GM21526 (cell line): ENCODE measurements at regions not wholly inside any gene's neighbourhood (a gene's known extent, or its start where the extent isn't known, plus 50 kb on each side); places are given as distances from the start of the nearest gene placed in this dataset.

Source experiments
- ATAC-seq: cut with Tn5 transposase; IDR thresholded peaks from one replicate; pipeline ENCODE4 v1.9.1; 2021; ENCODE audit warnings: moderate library complexity; ENCODE audit not compliant: unreplicated experiment, low FRiP score

DNA sequence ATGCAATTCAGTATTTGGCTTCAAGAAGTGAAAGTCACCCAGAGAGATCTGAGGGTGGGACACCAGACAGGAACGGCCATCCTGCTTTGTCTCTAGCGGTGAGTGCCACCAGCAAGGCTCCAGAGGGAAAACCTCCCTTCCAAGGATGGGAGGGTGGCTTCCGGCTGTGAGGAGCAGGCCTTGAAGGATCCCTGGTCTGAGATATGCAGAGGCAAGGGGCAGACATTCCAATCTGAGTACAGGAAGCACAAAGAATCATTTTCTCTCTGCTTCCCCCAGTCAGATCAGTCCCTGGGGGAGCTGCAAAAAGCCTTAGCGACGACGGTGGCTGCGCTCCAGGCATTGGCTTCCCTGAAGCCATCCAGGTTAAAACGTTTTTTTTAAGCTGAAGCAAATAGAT, 167.4 kb downstream of the TEX36 start:
- no peak for ATAC-seq

DNA sequence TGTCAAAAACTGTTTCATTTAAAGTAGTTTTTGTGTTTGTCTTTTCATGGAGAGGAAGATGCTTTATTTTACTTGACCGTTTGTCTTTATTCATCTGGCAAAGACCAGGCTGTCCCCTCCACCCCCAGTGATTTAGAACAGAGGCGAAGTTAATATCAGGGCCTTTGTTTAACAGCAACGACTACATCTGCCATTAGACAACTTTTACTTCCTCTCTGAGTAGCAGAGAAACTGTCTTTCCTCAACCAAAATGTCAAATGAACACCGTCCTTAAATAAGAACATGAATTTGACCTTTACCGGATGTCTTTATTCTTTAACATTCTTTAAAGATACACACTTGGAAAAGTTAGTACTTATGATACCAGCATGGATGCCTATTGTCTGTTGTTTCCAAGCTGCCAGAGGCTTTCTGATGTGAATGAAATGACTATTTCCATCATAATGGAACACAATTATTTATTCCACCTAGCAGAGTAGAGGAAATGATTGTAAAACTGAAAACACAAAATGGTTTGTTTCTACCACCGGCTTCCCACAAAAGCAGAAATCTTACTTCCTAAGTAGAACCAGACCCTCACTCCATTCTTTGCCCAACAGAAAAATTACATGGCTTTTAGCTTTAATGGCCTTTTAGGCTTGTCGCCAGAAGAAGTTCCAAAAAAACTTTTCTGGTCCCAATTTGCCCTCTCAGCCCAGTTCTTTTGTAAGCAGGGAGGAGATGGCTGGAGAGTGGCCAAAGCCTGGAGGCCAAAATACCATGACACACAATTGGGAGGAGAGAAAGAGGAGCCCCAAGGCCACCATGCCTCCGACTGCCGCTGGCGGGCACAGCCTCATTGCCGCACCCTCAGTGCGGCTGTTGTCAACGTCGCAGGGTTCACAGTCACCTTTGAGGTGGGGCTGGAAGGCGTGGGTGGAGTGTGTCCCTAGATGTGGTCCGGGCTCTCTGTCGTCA, 168.5 kb downstream of the TEX36 start:
- ATAC-seq = no peak

DNA sequence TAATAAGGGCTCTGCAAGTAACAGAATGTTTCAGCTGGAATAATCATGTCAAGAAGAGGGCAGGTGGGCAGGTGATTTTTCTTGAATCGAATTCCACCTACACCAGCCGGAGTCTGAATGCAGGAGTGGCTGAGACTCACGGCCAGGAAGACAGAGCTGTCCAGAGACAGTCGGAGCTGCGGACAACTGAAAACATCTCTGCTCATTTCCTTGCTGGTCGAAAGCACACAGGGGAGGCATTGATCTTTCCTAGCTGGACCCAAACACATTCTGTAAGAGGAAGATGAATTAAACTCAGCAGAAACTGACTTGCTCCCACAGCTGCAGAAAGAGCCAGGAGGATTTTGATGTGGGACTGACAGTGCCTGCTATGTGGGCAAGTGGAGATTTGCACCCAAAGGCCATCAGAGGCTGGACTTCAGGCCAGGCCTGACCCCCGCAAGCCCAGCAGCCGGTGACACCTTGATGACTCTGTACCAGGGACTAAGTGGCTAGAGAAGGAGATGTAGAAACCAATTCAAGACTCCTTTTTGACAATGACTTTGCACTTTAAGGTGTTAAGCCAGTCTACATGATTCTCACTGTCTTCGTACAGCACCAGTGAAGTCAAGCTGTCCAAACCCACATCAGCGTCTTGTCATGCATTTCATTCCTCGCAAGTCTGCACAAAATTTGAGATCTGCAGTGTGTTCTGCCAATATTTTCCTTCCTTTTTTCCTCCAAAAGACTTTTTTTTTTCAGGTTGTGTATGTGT, 169.4 kb downstream of the TEX36 start:
- ATAC-seq = no peak

DNA sequence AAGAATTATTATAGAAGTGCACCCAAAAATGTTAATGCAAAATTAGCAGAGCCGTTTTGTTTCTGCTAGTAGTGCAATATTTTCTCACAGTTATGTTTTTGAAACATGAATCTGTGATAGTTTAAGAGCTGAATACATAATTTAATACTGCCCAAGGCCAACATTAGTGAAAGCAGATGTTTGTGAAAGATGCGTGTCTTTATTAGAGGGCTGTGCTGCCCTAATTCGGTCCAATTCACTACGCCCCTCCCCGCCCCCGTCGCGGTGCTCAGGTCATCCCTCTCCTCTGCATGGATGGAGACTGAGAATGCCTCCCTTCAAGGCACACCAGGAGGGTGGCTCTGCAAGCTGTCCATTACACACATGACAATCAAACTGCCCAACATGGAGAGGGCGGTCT, 172.0 kb downstream of the TEX36 start:
- no peak for ATAC-seq

DNA sequence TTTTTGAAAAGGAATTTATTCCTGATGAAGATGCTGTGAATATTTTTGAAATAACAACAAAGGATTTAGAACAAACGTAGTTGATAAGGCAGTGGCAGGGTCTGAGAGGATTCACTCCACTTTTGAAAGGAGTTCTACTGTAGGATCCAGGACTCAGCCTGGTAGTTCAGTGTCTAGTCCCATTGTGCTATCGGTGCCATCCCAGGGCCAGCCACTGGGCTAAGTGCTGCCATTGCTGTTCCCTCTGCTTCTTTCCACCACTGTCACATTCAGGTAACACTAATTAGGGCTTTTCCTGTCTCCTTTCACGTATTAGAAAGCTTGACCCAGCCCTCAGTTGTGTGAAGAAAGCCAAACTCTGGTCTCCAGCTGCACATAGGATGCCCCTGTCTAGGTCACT, 177.3 kb downstream of the TEX36 start:
- no peak for ATAC-seq

DNA sequence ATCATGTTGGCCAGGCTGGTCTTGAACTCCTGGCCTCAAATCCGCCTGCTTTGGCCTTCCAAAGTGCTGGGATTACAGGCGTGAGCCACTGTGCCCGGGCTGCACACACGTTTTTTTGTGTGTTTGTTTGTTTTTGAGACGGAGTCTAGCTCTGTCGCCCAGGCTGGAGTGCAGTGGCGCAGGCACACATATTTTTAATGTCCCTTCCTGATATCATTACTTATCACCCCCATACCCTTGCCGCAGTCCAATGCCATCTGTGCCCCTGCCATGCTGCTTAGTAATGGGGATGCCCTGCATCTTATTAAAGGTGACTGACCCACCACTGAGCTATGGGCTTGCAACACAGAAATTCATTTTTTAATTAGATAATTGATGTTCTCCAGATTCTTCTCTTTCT, 180.7 kb downstream of the TEX36 start:
- no peak for ATAC-seq

DNA sequence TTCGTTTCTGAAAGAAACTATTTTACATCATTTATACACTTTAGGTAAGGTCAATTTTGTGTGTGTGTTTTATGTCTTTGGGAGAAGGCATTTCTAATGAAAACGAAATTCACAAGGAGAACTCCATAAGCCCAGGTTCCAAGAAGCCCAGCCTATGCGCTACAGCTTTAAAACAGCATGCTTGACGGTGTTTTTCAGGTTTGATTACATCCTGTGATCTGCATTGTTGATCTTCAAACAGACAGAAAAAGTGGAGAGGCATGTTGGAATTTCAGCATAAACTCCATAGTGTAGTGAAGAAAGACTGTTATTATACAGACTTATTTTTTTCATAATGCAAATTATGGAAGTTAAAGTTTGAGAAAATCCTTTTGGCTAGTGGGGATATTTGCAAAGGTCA, 187.6 kb downstream of the TEX36 start:
- ATAC-seq = no peak

DNA sequence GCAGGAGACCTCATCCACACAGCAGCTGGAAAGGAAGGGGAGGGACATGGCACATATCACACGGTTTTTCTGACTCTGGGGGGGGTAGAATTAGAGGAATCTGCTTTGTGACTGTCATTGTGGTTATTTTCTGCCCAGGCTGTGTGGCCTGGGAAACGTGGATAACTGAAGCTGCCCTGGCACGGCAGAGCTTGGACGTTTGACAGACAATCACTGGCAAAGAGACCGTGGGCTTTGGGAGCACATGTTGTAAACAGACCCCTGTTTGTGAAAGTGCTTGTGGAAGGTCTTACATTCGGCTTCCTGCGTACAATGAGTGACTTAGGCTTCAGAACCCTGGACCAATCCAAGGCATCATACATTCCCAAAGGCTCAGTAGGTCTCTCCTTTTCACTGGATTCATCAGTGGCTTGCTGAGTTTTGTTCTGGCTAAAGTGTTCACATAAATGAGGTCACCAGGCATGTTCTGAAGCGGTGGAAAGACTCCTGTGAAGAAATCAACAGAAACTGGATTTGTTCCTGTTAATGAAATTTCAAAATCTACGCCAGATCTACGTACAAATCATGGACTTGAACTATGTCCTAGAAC, 188.2 kb downstream of the TEX36 start:
- ATAC-seq = no peak

DNA sequence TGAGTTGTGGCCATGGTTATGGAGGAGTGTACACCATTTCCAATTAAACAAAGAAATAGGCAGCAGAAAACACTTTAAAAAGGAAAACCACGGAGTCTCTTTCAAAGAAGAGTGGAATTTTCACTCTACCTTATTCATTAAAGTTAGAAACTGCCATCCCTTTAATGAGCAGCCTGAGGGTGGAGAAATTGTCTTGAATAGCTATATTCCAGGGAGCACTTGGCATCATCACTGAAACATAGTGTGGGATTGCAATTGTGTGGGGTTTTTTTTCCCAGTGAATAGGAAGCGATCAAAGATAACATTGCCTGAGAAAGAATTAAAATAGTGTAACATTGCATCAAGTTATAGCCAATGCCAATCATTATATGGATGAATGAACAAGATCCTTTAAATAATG, 191.6 kb downstream of the TEX36 start:
- ATAC-seq = no peak

DNA sequence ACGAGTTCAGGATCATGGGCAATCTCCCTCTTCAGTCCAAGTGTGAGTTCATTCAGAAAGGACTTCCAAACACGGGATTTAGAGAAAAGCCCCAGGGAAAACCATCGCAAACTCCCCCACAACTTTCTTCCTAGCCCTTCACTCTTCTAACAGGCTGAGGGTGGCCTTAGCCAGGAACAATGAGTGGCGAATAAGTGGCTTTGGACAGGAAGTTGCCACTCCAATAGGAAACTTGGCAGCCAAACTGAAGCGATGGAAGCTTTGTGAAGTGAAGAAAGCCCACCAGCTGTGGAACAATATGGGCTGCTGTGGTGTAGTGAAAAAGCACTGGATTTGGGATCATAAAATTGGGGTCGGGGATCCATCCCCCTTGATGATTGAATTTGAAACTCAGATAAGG, 193.2 kb downstream of the TEX36 start:
- ATAC-seq = no peak

DNA sequence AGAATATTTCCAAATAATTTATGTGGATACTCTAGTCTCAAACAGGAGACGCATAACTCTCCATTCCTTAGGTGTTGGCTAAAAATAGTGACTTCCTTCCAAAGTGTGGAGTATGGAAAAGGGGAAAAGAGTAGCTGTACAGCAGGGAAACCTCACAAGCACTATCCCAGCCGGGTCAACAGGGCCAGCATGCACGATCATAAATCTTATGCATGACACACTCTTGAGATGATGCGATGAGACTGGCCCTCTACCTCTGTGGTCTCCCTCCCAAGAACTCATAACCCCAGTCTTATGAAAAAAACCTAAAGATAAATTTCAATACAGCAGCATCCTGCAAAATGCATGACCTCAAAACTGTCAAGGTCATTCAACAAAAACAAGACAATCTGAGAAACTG, 197.3 kb downstream of the TEX36 start:
- no peak for ATAC-seq

DNA sequence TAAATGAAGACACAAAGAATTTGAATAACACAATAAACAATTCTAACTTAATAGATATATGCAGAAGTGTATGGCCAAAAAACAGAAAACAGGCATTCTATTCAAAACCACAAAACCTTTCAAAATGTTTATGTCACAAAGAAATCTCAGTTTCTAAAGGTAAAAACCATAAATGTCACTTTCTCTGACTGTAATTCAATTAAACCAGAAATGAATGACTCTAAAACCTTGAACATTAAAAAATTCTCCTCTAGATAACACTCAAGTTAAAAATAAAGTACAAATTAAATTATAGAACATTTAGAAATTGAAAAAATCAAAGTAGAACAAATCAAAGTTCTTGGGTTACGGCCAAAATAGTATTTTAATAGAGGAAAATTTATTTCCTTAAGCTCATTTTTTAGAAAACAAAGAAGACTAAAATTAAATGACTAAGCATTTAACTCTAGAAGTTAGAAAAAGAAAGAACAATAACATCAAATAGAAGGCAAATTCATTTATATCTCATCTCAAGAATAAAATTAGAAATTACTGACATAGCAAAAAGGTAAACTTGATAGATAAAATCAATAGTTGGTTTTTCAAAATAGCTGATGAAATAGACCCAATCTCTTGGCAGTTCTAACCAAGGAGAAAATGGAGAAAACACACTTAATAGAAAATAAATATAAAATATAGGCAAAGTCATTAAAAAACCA, 198.8 kb downstream of the TEX36 start:
- no peak for ATAC-seq

DNA sequence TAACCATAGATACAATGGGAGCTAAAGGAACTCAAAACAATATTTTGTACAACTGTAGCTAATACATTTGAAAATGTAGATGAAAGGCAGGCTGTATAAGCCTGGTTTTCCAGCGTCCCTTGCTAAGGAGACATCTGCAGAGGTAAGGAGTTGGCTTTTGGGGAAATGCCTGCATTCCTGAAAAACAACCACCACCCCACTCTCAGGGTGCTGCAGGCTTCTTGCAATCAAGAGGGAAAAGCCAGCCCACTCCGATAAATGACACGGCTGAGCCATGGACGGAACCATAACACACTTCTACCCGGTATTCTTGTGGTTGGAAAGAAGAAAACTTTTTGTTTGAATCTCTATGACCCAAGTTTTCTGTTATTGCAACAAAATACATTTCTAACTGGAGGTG, 200.3 kb downstream of the TEX36 start:
- no peak for ATAC-seq

DNA sequence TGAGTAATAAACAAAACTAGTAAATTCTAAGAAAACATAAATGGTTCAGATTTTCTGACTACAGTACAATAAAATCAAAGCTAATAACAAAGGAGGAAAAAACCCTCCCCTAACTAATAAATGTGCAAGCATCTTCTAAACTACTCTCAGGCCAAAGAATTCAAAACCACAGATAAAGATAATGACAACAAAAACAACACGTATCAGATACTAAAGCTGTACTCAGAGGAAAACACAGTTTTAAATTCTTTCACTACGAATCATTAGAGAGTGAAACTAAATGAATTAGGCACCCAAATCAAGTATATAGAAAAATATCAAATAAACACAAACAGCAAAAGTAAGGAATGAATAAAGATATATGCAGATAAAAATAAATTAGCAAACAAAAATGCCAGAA, 200.9 kb downstream of the TEX36 start:
- no peak for ATAC-seq

DNA sequence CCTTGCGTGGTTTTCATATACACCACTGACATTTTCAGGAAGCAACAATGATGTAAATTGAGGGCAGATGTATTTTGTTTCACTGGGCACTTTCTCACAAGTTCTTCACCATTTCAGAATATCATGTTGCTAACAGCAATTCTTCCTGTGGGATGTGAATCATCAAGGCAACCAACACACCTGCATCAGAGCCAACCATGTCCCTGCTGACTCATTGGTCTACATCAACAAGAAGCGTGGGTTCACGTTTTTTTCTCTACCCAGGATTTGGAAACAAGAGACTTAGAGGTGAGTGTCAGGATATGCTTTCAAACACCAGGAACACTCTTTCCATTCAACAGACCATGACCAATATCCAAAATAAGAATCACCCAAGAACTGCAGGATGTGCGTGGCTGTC, 203.9 kb downstream of the TEX36 start:
- no peak for ATAC-seq

DNA sequence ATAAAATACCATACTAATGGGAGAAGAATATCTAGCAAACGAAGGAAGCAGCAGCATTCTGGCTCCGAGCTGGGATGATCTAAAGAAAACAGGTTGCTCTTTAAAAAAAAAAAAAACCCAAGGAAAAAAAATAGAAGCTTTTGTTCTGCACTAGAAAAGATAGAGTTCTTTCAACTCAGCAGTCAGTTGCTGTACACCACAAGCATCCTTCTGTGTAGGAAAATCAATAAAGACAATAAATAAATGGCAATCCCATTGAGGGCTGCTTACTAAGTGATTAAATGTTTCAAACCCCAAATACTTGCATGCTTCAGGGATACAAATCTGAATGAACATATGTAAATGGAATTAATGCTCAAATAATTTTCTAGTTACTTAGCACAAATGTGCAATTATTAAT, 207.1 kb downstream of the TEX36 start:
- no peak for ATAC-seq

DNA sequence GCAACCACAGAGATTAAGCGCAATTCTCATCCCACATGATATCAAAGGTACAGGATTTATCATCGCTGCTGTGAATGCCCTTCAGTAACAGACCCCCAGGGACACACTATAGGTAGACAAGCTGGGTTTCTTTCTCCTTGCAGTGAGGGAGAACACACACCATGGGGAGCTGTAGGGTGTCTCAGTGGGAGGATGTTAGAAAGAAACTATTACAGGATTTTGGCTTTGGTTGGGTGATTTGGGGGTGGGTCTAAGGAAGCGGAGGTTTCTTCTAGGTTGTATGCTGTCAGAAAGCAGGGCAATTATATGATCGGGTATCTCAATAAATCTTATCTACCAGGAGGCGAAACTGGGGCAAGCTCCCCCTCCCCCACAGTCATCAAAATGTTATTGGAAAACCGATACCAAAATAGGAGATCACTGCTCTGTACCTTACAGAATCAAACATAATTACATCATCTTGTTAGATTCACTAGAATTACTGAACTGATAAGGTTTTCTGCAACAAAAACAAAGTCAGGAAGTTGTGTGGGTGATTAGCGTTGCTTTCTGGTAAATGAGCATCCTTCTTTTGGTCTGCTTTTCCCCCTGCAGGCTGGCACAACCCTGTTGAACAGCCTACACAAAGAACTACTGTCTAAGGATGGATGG, 209.7 kb downstream of the TEX36 start:
- ATAC-seq = no peak

DNA sequence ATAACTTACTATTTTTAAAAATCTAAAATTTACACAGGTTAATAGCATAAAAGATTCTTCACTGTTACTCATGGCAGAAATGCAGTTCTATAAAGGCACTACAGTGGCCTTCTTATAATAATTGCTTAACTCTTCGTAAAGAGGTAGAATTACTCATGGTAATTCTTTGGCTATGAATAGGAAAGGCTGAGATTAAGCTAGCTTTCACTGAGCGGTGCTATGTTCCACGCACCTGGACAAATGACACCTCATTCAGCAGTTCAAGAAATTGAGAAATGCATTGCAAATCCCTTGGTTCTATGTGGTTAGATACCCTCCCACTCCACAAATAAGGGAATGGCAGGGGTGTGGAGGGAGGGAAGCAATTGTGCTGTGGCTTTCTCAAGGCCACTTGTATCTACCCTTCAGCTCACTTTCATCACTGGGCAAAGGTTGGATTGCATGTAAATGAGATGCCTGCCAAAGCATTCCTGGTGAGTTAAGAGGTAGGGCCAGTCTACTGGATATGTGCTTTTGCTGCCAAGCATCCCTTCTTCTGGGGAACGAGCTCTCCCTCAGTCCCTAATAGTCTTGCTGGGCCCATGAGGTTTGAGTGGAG, 210.9 kb downstream of the TEX36 start:
- no peak for ATAC-seq

DNA sequence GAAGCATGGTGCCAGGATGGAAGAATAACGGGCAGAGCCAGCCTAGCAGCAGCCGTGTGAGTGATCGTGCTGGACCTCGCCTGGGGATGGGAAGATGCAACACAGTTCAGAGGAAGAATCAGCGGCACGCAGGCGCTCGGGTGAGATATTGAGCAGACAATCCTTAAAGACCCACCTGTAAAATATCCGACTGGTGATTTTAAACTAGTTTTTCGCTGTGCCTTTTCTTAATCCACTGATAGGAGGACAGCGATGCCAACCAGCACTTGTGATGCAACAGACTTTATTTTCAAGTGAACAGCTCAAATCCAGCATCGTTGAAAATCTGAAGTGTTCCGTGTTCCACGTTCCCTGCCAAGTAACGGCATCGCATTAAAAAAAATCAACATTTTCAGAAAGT, 214.7 kb downstream of the TEX36 start:
- no peak for ATAC-seq

DNA sequence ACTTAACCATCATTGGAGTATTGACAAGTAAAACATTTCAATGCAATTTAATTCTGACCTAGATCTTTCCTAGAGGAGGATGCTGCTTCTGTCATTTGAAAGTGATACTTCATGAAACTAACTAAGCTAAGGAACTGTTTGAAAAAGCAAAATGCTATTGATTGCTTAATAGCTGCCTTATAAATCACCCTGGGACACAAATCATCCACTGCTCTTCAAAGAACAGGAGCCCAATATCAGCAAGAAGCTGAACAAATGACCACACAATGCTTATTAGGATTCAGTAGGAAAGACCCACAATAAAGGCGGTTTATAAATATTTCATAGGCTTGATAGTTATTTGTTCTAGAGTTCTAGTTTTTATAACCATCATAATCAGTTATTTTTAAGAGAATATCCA, 216.3 kb downstream of the TEX36 start:
- no peak for ATAC-seq
